GM23248 (cell line): ENCODE measurements at regions not wholly inside any gene's neighbourhood (a gene's known extent, or its start where the extent isn't known, plus 50 kb on each side); places are given as distances from the start of the nearest gene placed in this dataset.
"Not testable (repeated sequence)": the region's sequence is repeated elsewhere in the genome, so short reads cannot be mapped to it uniquely, and the experiment has no call there.

Experiments
- EZH2 ChIP-seq: fragments of 200-600 bp; sonication (generic); IDR thresholded peaks from 2 replicates; pipeline ENCODE4 v1.6.1; 2018; ENCODE audit warnings: antibody characterized with exemption, mild to moderate bottlenecking; ENCODE audit not compliant: insufficient read depth, poor library complexity, severe bottlenecking
- EZH2phosphoT487 ChIP-seq: fragments of 200-600 bp; sonication (generic); IDR thresholded peaks from 2 replicates; pipeline ENCODE4 v1.6.1; 2018; ENCODE audit warnings: antibody characterized with exemption, moderate library complexity, mild to moderate bottlenecking, low read depth; ENCODE audit not compliant: insufficient read depth

DNA sequence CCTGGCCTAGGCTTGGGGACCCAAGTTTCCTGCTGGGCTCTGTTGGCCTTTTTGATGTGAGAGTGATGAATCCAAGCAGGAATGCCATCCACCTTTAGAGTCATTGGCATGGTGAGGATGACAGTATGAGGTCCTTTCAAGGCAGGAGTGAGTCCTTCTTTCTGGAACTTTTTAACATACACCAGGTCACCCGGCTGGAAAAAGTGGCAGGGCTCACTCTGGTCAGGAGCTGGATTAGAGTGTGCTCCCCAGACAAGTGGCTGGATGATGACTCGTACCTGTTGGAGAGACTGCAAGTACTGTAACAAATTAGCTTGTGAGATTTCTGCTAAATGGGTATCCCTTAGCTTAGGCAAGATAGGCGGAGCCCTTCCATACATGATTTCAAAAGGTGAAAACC is 75.2 kb downstream of the PRR15 start:
- not testable (repeated sequence) for TF ChIP-seq EZH2, EZH2phosphoT487
